ENCODE measurements at regions not wholly inside any gene's neighbourhood (a gene's known extent, or its start where the extent isn't known, plus 50 kb on each side); places are given as distances from the start of the nearest gene placed in this dataset.

DNA sequence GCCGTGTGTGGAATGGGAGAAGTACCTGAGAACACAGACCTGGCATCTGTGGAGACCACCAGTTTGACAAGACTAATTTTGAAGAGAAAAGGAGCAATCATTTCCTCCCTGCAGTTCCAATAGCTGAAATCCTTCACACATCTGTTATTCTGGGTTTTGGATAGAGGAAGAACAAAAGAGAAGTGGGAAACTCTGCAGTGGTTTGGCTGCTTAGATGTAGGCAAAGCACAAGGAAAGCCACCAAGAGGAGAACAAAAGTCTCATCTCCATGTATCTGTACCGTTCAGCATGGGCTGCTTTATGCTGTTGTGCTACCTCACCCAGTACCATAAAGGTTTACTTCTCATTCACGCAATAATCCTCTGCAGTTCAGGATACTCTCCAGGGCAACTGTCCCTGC is 153.1 kb upstream of the COL8A1 start:
- TF ChIP-seq, protein P1, sequence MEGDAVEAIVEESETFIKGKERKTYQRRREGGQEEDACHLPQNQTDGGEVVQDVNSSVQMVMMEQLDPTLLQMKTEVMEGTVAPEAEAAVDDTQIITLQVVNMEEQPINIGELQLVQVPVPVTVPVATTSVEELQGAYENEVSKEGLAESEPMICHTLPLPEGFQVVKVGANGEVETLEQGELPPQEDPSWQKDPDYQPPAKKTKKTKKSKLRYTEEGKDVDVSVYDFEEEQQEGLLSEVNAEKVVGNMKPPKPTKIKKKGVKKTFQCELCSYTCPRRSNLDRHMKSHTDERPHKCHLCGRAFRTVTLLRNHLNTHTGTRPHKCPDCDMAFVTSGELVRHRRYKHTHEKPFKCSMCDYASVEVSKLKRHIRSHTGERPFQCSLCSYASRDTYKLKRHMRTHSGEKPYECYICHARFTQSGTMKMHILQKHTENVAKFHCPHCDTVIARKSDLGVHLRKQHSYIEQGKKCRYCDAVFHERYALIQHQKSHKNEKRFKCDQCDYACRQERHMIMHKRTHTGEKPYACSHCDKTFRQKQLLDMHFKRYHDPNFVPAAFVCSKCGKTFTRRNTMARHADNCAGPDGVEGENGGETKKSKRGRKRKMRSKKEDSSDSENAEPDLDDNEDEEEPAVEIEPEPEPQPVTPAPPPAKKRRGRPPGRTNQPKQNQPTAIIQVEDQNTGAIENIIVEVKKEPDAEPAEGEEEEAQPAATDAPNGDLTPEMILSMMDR (IDR thresholded peaks at IDR 0.05; ENCODE audit: borderline replicate concordance, insufficient read depth, low read depth, low read length), result no peak
- H3K4me3 ChIP-seq (ENCODE audit: low read depth, low read length), result no peak overlapping the region

- no peak overlapping the region for H3K4me3 ChIP-seq (ENCODE audit: low read depth, low read length)
- TF ChIP-seq, protein P1 (IDR thresholded peaks at IDR 0.05; ENCODE audit: borderline replicate concordance, insufficient read depth, low read depth, low read length), result no peak
Measured at GRCh38 chr3:99484871-99485270, 153.5 kb upstream of the COL8A1 start.

DNA sequence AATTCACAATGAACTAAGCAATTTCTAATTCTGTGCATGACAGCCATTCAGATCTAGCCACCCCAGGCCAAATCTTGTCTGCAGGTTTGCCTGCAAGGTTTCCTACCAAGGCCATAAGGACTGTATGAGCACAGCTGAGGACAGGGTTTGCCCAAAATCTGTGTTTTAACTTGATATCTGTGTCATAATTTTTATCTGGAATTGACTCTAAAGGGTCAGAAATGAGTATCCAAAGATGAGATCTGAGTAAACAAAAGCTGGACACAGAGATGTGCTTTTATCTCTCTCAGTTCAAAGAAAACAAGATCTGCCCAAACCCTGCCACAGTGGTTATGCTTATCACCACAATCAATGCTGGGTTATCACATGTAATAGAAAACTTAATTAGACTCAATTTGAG is 154.6 kb upstream of the COL8A1 start:
- H3K4me3 ChIP-seq (ENCODE audit: low read depth, low read length), result no peak overlapping the region
- TF ChIP-seq, protein P1 (IDR thresholded peaks at IDR 0.05; ENCODE audit: borderline replicate concordance, insufficient read depth, low read depth, low read length), result no peak

GRCh38 chr3:99482191-99482590 is 156.2 kb upstream of the COL8A1 start:
- TF ChIP-seq, protein P1 (IDR thresholded peaks at IDR 0.05; ENCODE audit: borderline replicate concordance, insufficient read depth, low read depth, low read length), result no peak
- H3K4me3 ChIP-seq (ENCODE audit: low read depth, low read length), result no peak overlapping the region

DNA sequence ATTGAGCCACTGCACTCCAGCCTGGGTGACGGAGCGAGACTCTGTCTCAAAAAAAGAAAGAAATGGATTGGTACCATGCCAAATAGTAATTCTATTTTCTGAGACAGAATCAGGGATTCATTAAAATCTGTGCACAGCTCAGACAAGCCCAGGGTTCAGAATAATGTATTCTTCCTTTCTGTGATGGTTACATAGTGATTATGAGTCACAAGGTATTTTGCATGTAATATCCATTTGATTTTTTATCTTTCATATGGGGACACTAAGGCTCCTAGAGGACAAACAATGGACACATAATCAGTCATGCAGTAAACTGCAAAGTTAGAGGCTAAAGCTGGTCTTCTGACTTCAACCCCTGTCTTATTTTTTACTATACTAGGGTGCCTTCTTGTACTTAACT is 156.8 kb upstream of the COL8A1 start:
- H3K4me3 ChIP-seq (ENCODE audit: low read depth, low read length), result no peak overlapping the region
- TF ChIP-seq, protein P1 (IDR thresholded peaks at IDR 0.05; ENCODE audit: borderline replicate concordance, insufficient read depth, low read depth, low read length), result no peak

GRCh38 chr3:99479768-99480167 is 158.6 kb upstream of the COL8A1 start:
- TF ChIP-seq, protein P1 (IDR thresholded peaks at IDR 0.05; ENCODE audit: borderline replicate concordance, insufficient read depth, low read depth, low read length), result no peak
- no peak overlapping the region for H3K4me3 ChIP-seq (ENCODE audit: low read depth, low read length)

DNA sequence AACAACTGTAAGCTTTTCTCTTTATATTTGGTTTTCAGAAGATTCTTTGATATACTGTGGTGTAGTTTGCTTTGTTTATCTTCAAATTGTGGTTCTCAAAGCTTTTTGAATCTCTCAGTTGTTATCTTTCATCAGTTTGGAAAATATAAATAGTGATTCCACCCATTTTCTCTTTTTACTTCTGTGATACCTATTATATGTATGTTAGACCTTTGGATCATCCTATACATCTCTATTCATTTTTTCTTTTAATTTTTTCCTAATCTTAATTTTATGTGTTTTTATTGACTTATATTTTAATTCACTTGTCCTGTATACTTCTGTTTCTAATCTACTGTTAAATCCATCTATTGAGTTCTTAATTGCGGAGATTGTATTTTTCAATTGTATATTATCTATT is 160.7 kb upstream of the COL8A1 start:
- TF ChIP-seq, protein P1 (IDR thresholded peaks at IDR 0.05; ENCODE audit: borderline replicate concordance, insufficient read depth, low read depth, low read length), result no peak
- no peak overlapping the region for H3K4me3 ChIP-seq (ENCODE audit: low read depth, low read length)

Data from GM12875 (cell line).